Effector memory CD4-positive, alpha-beta T cell (primary cell): ENCODE measurements at regions not wholly inside any gene's neighbourhood (a gene's known extent, or its start where the extent isn't known, plus 50 kb on each side); places are given as distances from the start of the nearest gene placed in this dataset.

Experiments
- DNase-seq, 3 donors: peaks; one replicate each; pipeline ENCODE4 v3.0.0-alpha.2; 2020
- H3K27ac ChIP-seq: 2 replicates; pipeline ENCODE4 v1.7.0; 2013; ENCODE audit warnings: mild to moderate bottlenecking, low read length, moderate library complexity; ENCODE audit not compliant: insufficient read depth, poor library complexity, severe bottlenecking
- H3K27me3 ChIP-seq: replicated peaks from 2 replicates; pipeline ENCODE4 v1.7.0; 2013; ENCODE audit warnings: mild to moderate bottlenecking, low read length; ENCODE audit not compliant: insufficient read depth, control insufficient read depth, poor library complexity, severe bottlenecking
- H3K36me3 ChIP-seq: 2 replicates; pipeline ENCODE4 v1.7.0; 2013; ENCODE audit warnings: mild to moderate bottlenecking, low read length, moderate library complexity; ENCODE audit not compliant: control insufficient read depth, insufficient read depth
- H3K4me1 ChIP-seq: 2 replicates; pipeline ENCODE4 v1.7.0; 2013; ENCODE audit warnings: low read length, mild to moderate bottlenecking; ENCODE audit not compliant: control insufficient read depth, insufficient read depth, poor library complexity, severe bottlenecking
- H3K4me3 ChIP-seq: 2 replicates; pipeline ENCODE4 v1.7.0; 2013; ENCODE audit warnings: low read length, low read depth, mild to moderate bottlenecking; ENCODE audit not compliant: insufficient read depth, poor library complexity, severe bottlenecking
- H3K9me3 ChIP-seq: 2 replicates; pipeline ENCODE4 v1.7.0; 2013; ENCODE audit warnings: mild to moderate bottlenecking, low read length, moderate library complexity; ENCODE audit not compliant: control insufficient read depth

- Histone ChIP-seq H3K27me3 (no peaks in the 10 kb centered on the region), H3K27ac (no peak overlapping the region), H3K9me3 (no peaks in the 10 kb centered on the region), H3K4me3 (no peak overlapping the region), H3K36me3 (no peaks in the 10 kb centered on the region), H3K4me1 (no peaks in the 10 kb centered on the region)
- no peak for DNase-seq
Observed at GRCh38 chr6:66838764-66839163, 1131.7 kb upstream of the EYS start.

GRCh38 chr6:66825539-66825938 is 1118.5 kb upstream of the EYS start:
- DNase-seq, result no peak
- H3K4me3 ChIP-seq, result no peak overlapping the region
- no peaks in the 10 kb centered on the region for H3K9me3 ChIP-seq
- H3K27ac ChIP-seq, result no peak overlapping the region
- no peaks in the 10 kb centered on the region for H3K4me1 ChIP-seq
- no peaks in the 10 kb centered on the region for H3K27me3 ChIP-seq
- H3K36me3 ChIP-seq, result no peaks in the 10 kb centered on the region

GRCh38 chr6:66814156-66814555 is 1107.1 kb upstream of the EYS start:
- H3K4me1 ChIP-seq, result no peaks in the 10 kb centered on the region
- DNase-seq, result no peak
- H3K9me3 ChIP-seq, result no peaks in the 10 kb centered on the region
- H3K4me3 ChIP-seq, result no peak overlapping the region
- no peak overlapping the region for H3K27ac ChIP-seq
- no peaks in the 10 kb centered on the region for H3K27me3 ChIP-seq
- H3K36me3 ChIP-seq, result no peaks in the 10 kb centered on the region

- DNase-seq, result no peak
- H3K4me3 ChIP-seq, result no peak overlapping the region
- H3K27ac ChIP-seq, result no peak overlapping the region
- no peaks in the 10 kb centered on the region for H3K4me1 ChIP-seq
- no peaks in the 10 kb centered on the region for H3K36me3 ChIP-seq
- no peaks in the 10 kb centered on the region for H3K9me3 ChIP-seq
- no peaks in the 10 kb centered on the region for H3K27me3 ChIP-seq
Observed at GRCh38 chr6:66808771-66809170, 1101.7 kb upstream of the EYS start.

- Histone ChIP-seq H3K36me3 (no peaks in the 10 kb centered on the region), H3K4me1 (no peaks in the 10 kb centered on the region), H3K27me3 (no peaks in the 10 kb centered on the region), H3K4me3 (no peak overlapping the region), H3K27ac (no peak overlapping the region), H3K9me3 (no peaks in the 10 kb centered on the region)
- no peak for DNase-seq
Observed at GRCh38 chr6:66796987-66797386, 1090.0 kb upstream of the EYS start.

GRCh38 chr6:66788579-66788978 is 1081.6 kb upstream of the EYS start:
- DNase-seq, result no peak
- H3K27ac ChIP-seq, result no peak overlapping the region
- H3K9me3 ChIP-seq, result no peaks in the 10 kb centered on the region

GRCh38 chr6:66772800-66773199 is 1065.8 kb upstream of the EYS start:
- H3K4me3 ChIP-seq, result no peak overlapping the region
- H3K27me3 ChIP-seq, result no peaks in the 10 kb centered on the region
- no peak overlapping the region for H3K27ac ChIP-seq
- no peak for DNase-seq
- H3K4me1 ChIP-seq, result no peaks in the 10 kb centered on the region
- H3K36me3 ChIP-seq, result no peaks in the 10 kb centered on the region
- H3K9me3 ChIP-seq, result no peaks in the 10 kb centered on the region

More at GRCh38 chr6:66788579-66788978, 1081.6 kb upstream of the EYS start:
- Histone ChIP-seq H3K4me3 (no peak overlapping the region), H3K4me1 (no peaks in the 10 kb centered on the region), H3K36me3 (no peaks in the 10 kb centered on the region), H3K27me3 (no peaks in the 10 kb centered on the region)

- H3K36me3 ChIP-seq, result no peaks in the 10 kb centered on the region
- H3K9me3 ChIP-seq, result no peaks in the 10 kb centered on the region
- H3K4me1 ChIP-seq, result no peaks in the 10 kb centered on the region
- H3K27me3 ChIP-seq, result no peaks in the 10 kb centered on the region
- no peak for DNase-seq
- no peak overlapping the region for H3K27ac ChIP-seq
- no peak overlapping the region for H3K4me3 ChIP-seq
Observed at GRCh38 chr6:66771626-66772025, 1064.6 kb upstream of the EYS start.

- Histone ChIP-seq H3K27me3 (no peaks in the 10 kb centered on the region), H3K27ac (no peak overlapping the region), H3K36me3 (no peaks in the 10 kb centered on the region), H3K9me3 (no peaks in the 10 kb centered on the region), H3K4me3 (no peak overlapping the region), H3K4me1 (no peaks in the 10 kb centered on the region)
- no peak for DNase-seq
Observed at GRCh38 chr6:66751630-66752029, 1044.6 kb upstream of the EYS start.

- no peak overlapping the region for H3K27ac ChIP-seq
- H3K36me3 ChIP-seq, result no peaks in the 10 kb centered on the region
- DNase-seq, result no peak
Observed at GRCh38 chr6:66740346-66740745, 1033.3 kb upstream of the EYS start.

More at GRCh38 chr6:66740346-66740745, 1033.3 kb upstream of the EYS start:
- Histone ChIP-seq H3K4me1 (no peaks in the 10 kb centered on the region), H3K27me3 (no peaks in the 10 kb centered on the region), H3K4me3 (no peak overlapping the region), H3K9me3 (no peaks in the 10 kb centered on the region)
